Chondrocyte (in vitro differentiated cells): ENCODE measurements at regions not wholly inside any gene's neighbourhood (a gene's known extent, or its start where the extent isn't known, plus 50 kb on each side); places are given as distances from the start of the nearest gene placed in this dataset.
"Not testable (repeated sequence)": the region's sequence is repeated elsewhere in the genome, so short reads cannot be mapped to it uniquely, and the experiment has no call there.

ENCODE experiments used
- DNase-seq: peaks from one replicate; pipeline ENCODE4 v3.0.0; 2021; ENCODE audit warnings: mixed read lengths, low spot score
- H3K27ac Mint-ChIP-seq: one replicate; pipeline ENCODE4 v1.8.0; 2021; ENCODE audit warnings: mild to moderate bottlenecking, moderate library complexity, mixed read lengths; ENCODE audit not compliant: unreplicated experiment
- H3K27me3 Mint-ChIP-seq: 2 replicates; pipeline ENCODE4 v1.8.0; 2021; ENCODE audit warnings: low read depth, mixed read lengths
- H3K36me3 Mint-ChIP-seq: 2 replicates; pipeline ENCODE4 v1.8.0; 2021; ENCODE audit warnings: low read depth, mixed read lengths
- H3K4me1 Mint-ChIP-seq: 2 replicates; pipeline ENCODE4 v1.8.0; 2021; ENCODE audit warnings: low read depth, mild to moderate bottlenecking, mixed read lengths
- H3K4me3 Mint-ChIP-seq: one replicate; pipeline ENCODE4 v1.8.0; 2021; ENCODE audit warnings: mild to moderate bottlenecking, moderate library complexity, mixed read lengths; ENCODE audit not compliant: unreplicated experiment
- H3K9me3 Mint-ChIP-seq: 2 replicates; pipeline ENCODE4 v1.8.0; 2021; ENCODE audit warnings: low read depth, mixed read lengths
- CTCF ChIP-seq: fragments of 200-600 bp; sonication (generic); IDR thresholded peaks from 2 replicates; pipeline ENCODE4 v1.5.0; 2021; ENCODE audit warnings: antibody characterized with exemption, mild to moderate bottlenecking, moderate library complexity

DNA sequence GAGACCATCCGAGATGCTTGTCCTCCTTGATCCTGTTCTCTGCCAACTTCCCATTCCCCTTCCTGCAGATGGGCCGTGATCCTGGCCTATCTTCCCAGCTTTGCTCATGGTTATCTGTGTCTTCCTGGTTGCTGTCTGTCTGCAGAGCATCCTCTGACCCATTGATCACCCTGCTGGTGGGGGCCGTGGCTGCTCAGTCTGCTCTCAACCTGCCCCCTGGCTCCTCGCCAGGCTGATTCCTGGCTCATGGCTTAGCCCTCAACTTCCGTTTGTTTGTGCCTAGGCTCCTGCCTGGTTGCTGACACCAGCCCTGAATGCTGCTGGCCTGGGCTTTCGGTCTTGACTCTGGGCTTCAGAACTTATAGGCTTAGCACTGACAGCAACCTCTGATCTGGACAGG, 67.1 kb upstream of the SMIM15 start:
- Mint-ChIP-seq H3K27me3 (no peaks in the 10 kb centered on the region), H3K4me3 (no peak overlapping the region), H3K4me1 (peaks cover 9% of the 10 kb centered on the region), H3K27ac (no peak overlapping the region), H3K36me3 (no peaks in the 10 kb centered on the region), H3K9me3 (no peaks in the 10 kb centered on the region)
- no peak for TF ChIP-seq CTCF
- DNase-seq = no peak

DNA sequence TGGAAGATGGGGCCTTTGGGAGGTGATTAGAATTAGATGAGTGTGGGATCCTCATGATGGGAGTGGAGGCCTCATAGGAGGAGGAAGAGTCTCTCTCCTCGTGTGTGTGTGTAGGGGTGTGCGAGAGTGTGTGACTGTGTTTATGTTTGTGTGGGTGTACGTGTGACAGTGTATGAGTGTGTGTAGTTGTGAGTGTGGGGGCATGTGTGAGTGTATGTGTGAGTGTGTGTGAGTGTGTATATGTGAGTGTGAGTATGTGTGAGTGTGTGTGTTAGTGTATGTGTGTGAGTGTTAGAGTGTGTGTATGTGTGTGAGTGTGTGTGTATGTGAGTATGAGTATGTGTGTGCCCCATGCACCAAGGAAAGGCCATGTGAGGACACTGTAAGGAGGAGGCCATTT, 68.2 kb upstream of the SMIM15 start:
- H3K27me3 Mint-ChIP-seq = no peaks in the 10 kb centered on the region
- TF ChIP-seq CTCF = no peak
- no peaks in the 10 kb centered on the region for H3K9me3 Mint-ChIP-seq
- no peak overlapping the region for H3K27ac Mint-ChIP-seq
- no peak for DNase-seq
- H3K4me3 Mint-ChIP-seq = no peak overlapping the region
- H3K36me3 Mint-ChIP-seq = no peaks in the 10 kb centered on the region
- H3K4me1 Mint-ChIP-seq = peaks cover 9% of the 10 kb centered on the region

DNA sequence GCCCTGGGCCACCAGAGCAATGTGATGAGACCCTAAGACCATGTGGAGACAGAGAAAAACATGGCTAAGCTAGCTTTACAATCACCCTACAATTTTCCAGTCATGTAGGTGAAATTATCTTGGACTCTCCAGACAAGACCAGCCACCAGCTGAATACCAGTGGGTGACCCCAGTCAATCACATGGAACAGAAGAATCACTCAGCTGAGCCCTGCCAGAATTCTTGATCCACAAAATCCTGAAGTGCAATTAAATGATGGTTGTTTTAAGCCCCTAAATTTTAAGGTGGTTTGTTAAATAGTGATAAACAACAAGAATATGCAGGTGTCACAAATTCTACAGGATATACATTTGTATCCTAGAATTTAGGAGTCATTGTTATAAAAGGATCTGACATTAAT, 69.5 kb upstream of the SMIM15 start:
- Mint-ChIP-seq H3K36me3 (no peaks in the 10 kb centered on the region), H3K27ac (no peak overlapping the region), H3K27me3 (no peaks in the 10 kb centered on the region), H3K4me1 (peaks cover 9% of the 10 kb centered on the region), H3K9me3 (no peaks in the 10 kb centered on the region), H3K4me3 (no peak overlapping the region)
- DNase-seq = no peak
- TF ChIP-seq CTCF = no peak

GRCh38 chr5:61232490-61233050, 70.3 kb upstream of the SMIM15 start:
- Mint-ChIP-seq H3K4me1 (peaks cover 9% of the 10 kb centered on the region), H3K27ac (no peak overlapping the region), H3K36me3 (no peaks in the 10 kb centered on the region), H3K27me3 (no peaks in the 10 kb centered on the region), H3K4me3 (no peak overlapping the region), H3K9me3 (no peaks in the 10 kb centered on the region)
- TF ChIP-seq CTCF = no peak
- DNase-seq = no peak

DNA sequence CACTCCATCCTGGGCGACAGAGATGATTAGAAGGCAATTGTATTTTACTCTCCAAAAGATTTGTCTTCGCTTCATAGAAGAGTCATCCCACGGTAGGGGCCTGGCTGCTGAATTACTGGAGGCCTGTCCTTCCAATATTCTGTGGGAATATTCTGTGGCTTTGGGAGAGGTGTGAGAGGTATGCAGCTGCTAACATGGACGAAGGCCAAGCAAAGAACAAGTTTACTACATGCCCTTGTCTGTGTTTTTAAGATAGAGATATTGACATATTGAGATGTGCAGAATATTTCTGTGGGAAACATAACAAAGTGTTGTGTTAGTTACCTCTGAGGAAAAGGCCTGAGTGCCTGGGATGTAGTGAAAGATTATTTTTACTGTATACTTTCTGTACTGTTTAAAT, 71.8 kb upstream of the SMIM15 start:
- H3K27ac Mint-ChIP-seq = no peak overlapping the region
- no peak for DNase-seq
- H3K4me3 Mint-ChIP-seq = no peak overlapping the region
- peaks cover 9% of the 10 kb centered on the region for H3K4me1 Mint-ChIP-seq
- peaks cover 2% of the 10 kb centered on the region for H3K9me3 Mint-ChIP-seq
- H3K36me3 Mint-ChIP-seq = peaks cover 2% of the 10 kb centered on the region
- H3K27me3 Mint-ChIP-seq = no peaks in the 10 kb centered on the region
- TF ChIP-seq CTCF = no peak

- H3K4me3 Mint-ChIP-seq, H3K27ac Mint-ChIP-seq, H3K4me1 Mint-ChIP-seq, H3K27me3 Mint-ChIP-seq, H3K36me3 Mint-ChIP-seq, DNase-seq: not testable (repeated sequence)
- H3K9me3 Mint-ChIP-seq = peaks cover 11% of the 10 kb centered on the region
These were observed 74.4 kb upstream of the SMIM15 start for GRCh38 chr5:61236715-61237114.
